PC-9 (cell line): ENCODE measurements at regions not wholly inside any gene's neighbourhood (a gene's known extent, or its start where the extent isn't known, plus 50 kb on each side); places are given as distances from the start of the nearest gene placed in this dataset.

ENCODE experiments used
- BruUV-seq: library from RNA; stranded (reverse); fragments of 400-500 nt; replicated peaks from 2 replicates; lab custom pipeline; 2021; lab: Mats Ljungman, UMichigan
- CTCF ChIA-PET: fragments of 300-600 bp; sonication (Branson Sonifier 250); formaldehyde crosslinking; loops from one replicate; lab custom pipeline; 2022; ENCODE audit warnings: antibody characterized with exemption; lab: Charles Lee
- POLR2A ChIA-PET: fragments of 300-600 bp; sonication (Branson Sonifier 250); formaldehyde crosslinking; loops from one replicate; lab custom pipeline; 2022; ENCODE audit warnings: antibody characterized with exemption; ENCODE audit not compliant: unreplicated experiment; lab: Charles Lee
- DNase-seq, 2 experiments: peaks; one replicate each; pipeline versions ENCODE4 v3.0.0 to v3.0.0-alpha.2; 2015 to 2022; ENCODE audit warnings: mixed read lengths in 1 of 2
- H2AFZ ChIP-seq: fragments of 200-600 bp; sonication (generic); 2 replicates; pipeline ENCODE4 v1.8.1; 2017; ENCODE audit warnings: antibody characterized with exemption
- H3F3A ChIP-seq: fragments of 200-600 bp; sonication (generic); 2 replicates; pipeline ENCODE4 v1.8.1; 2017; ENCODE audit warnings: antibody characterized with exemption, mild to moderate bottlenecking, low read depth; ENCODE audit not compliant: insufficient read depth
- H3K27ac ChIP-seq: fragments of 200-600 bp; sonication (generic); 2 replicates; pipeline ENCODE4 v1.6.1; 2016; ENCODE audit warnings: mixed run types
- H3K27me3 ChIP-seq: fragments of 200-600 bp; sonication (generic); 2 replicates; pipeline ENCODE4 v1.6.1; 2016; ENCODE audit warnings: low read depth, mixed run types; ENCODE audit not compliant: insufficient read depth
- H3K36me3 ChIP-seq: fragments of 200-600 bp; sonication (generic); 2 replicates; pipeline ENCODE4 v1.6.1; 2016; ENCODE audit warnings: low read depth, mixed run types
- H3K4me1 ChIP-seq: fragments of 200-600 bp; sonication (generic); replicated peaks from 2 replicates; pipeline ENCODE4 v1.6.1; 2016; ENCODE audit warnings: mixed run types; ENCODE audit not compliant: insufficient read depth
- H3K4me2 ChIP-seq: fragments of 200-600 bp; sonication (generic); 2 replicates; pipeline ENCODE4 v1.6.1; 2017; ENCODE audit warnings: mixed run types
- H3K4me3 ChIP-seq: fragments of 200-600 bp; sonication (generic); 2 replicates; pipeline ENCODE4 v1.6.1; 2016; ENCODE audit warnings: mixed run types
- H3K79me2 ChIP-seq: fragments of 200-600 bp; sonication (generic); 2 replicates; pipeline ENCODE4 v1.6.1; 2017; ENCODE audit warnings: low read depth, mixed run types
- H3K9me2 ChIP-seq: fragments of 200-600 bp; sonication (generic); 2 replicates; pipeline ENCODE4 v1.8.1; 2017; ENCODE audit warnings: mild to moderate bottlenecking; ENCODE audit not compliant: insufficient read depth
- H3K9me3 ChIP-seq: fragments of 200-600 bp; sonication (generic); 2 replicates; pipeline ENCODE4 v1.8.1; 2016; ENCODE audit warnings: low read depth; ENCODE audit not compliant: insufficient read depth
- H4K20me1 ChIP-seq: fragments of 200-600 bp; sonication (generic); 2 replicates; pipeline ENCODE4 v1.8.1; 2017; ENCODE audit not compliant: insufficient read depth
- CTCF ChIP-seq: fragments of 200-600 bp; sonication (generic); conservative IDR thresholded peaks from 2 replicates; pipeline ENCODE4 v1.6.1; 2017; ENCODE audit warnings: mixed run types, antibody characterized with exemption, mild to moderate bottlenecking, moderate library complexity
- EZH2 ChIP-seq: fragments of 200-600 bp; sonication (generic); IDR thresholded peaks from 2 replicates; pipeline ENCODE4 v1.8.0; 2017; ENCODE audit warnings: antibody characterized with exemption, low read depth
- intact Hi-C: fragments of 100-400 bp; cut with micrococcal nuclease; formaldehyde crosslinking; loops from one replicate; pipeline ENCODE4 v1.10.0; 2022; ENCODE audit not compliant: unreplicated experiment

- peaks cover 94% of the 10 kb centered on the region for H3K27me3 ChIP-seq
- no peaks in the 10 kb centered on the region for H4K20me1 ChIP-seq
- intact Hi-C loops, result no loop called here
- no peak overlapping the region for H3K4me2 ChIP-seq
- no peak overlapping the region for H3K27ac ChIP-seq
- no peak overlapping the region for H2AFZ ChIP-seq
- H3K79me2 ChIP-seq, result no peaks in the 10 kb centered on the region
- POLR2A ChIA-PET, result no interaction called here
- no peaks in the 10 kb centered on the region for H3K4me1 ChIP-seq
- no peak for TF ChIP-seq CTCF
- no peak for TF ChIP-seq EZH2
- CTCF ChIA-PET, result no interaction called here
- H3K4me3 ChIP-seq, result no peak overlapping the region
- no peaks in the 10 kb centered on the region for H3F3A ChIP-seq
- no peaks in the 10 kb centered on the region for H3K9me3 ChIP-seq
- BruUV-seq, result no TSS peak
- no peaks in the 10 kb centered on the region for H3K36me3 ChIP-seq
- no peaks in the 10 kb centered on the region for H3K9me2 ChIP-seq
- no peak for DNase-seq
Measured at GRCh38 chr2:239828192-239828972, 196.8 kb downstream of the NDUFA10 start.

- no peaks in the 10 kb centered on the region for H3F3A ChIP-seq
- H3K4me3 ChIP-seq, result no peak overlapping the region
- DNase-seq, result no peak
- no peaks in the 10 kb centered on the region for H3K36me3 ChIP-seq
- ChIA-PET POLR2A (no interaction called here), CTCF (no interaction called here)
- TF ChIP-seq CTCF (no peak), EZH2 (no peak)
- no peak overlapping the region for H3K27ac ChIP-seq
- no peak overlapping the region for H3K4me2 ChIP-seq
- H3K27me3 ChIP-seq, result peaks cover 94% of the 10 kb centered on the region
- no peaks in the 10 kb centered on the region for H3K79me2 ChIP-seq
- no peak overlapping the region for H2AFZ ChIP-seq
- no peaks in the 10 kb centered on the region for H3K9me2 ChIP-seq
- H3K4me1 ChIP-seq, result no peaks in the 10 kb centered on the region
- intact Hi-C loops, result no loop called here
- no peaks in the 10 kb centered on the region for H3K9me3 ChIP-seq
- H4K20me1 ChIP-seq, result no peaks in the 10 kb centered on the region
- BruUV-seq, result no TSS peak
Measured at GRCh38 chr2:239827523-239827890, 197.6 kb downstream of the NDUFA10 start.

- H3K9me3 ChIP-seq, result no peaks in the 10 kb centered on the region
- ChIA-PET POLR2A (no interaction called here), CTCF (no interaction called here)
- no peak for TF ChIP-seq EZH2
- TF ChIP-seq CTCF, result no peak
- no peak overlapping the region for H3K4me2 ChIP-seq
- no peaks in the 10 kb centered on the region for H3K4me1 ChIP-seq
- no peak overlapping the region for H3K27ac ChIP-seq
- H3F3A ChIP-seq, result no peaks in the 10 kb centered on the region
- H2AFZ ChIP-seq, result no peak overlapping the region
- BruUV-seq, result no TSS peak
- intact Hi-C loops, result no loop called here
- no peak overlapping the region for H3K4me3 ChIP-seq
- no peaks in the 10 kb centered on the region for H3K9me2 ChIP-seq
- no peaks in the 10 kb centered on the region for H3K36me3 ChIP-seq
- no peak for DNase-seq
- peaks cover 94% of the 10 kb centered on the region for H3K27me3 ChIP-seq
- no peaks in the 10 kb centered on the region for H4K20me1 ChIP-seq
- no peaks in the 10 kb centered on the region for H3K79me2 ChIP-seq
Measured at GRCh38 chr2:239826786-239827522, 198.2 kb downstream of the NDUFA10 start.
